ENCODE measurements at regions not wholly inside any gene's neighbourhood (a gene's known extent, or its start where the extent isn't known, plus 50 kb on each side); places are given as distances from the start of the nearest gene placed in this dataset.

DNA sequence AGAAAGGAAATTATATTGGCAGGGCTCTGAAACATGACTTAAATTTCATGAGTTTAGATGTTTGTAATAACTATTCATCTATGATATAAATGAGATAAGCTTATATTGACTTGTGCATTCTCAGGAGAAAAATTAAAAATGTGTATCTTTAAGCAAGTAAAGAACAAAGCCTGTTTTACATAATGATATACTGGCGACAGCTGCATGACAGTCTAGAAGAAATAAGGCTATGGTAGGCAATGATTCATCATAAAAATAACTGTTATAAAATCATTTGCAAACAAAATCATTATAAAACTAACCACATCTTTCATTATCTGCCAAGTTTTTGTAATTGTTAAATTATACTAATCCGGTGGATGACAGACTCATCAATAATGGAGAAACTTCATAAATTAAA lies 188.1 kb downstream of the ADAM29 start:
- intact Hi-C loops (cut with micrococcal nuclease): no loop called here

GRCh38 chr4:175109933-175110332 lies 191.8 kb downstream of the ADAM29 start:
- intact Hi-C loops (cut with micrococcal nuclease): no loop called here
- DNase-seq (no peak), ATAC-seq (no peak)

More for the DNA sequence above, 188.1 kb downstream of the ADAM29 start:
- no peak for ATAC-seq
- DNase-seq: no peak

- intact Hi-C loops (cut with micrococcal nuclease): no loop called here
- DNase-seq: no peak
- ATAC-seq: no peak
These were observed 207.4 kb downstream of the ADAM29 start for GRCh38 chr4:175125410-175126068.

GRCh38 chr4:175127314-175127713 lies 209.2 kb downstream of the ADAM29 start:
- DNase-seq: no peak
- intact Hi-C loops (cut with micrococcal nuclease): no loop called here
- no peak for ATAC-seq

- intact Hi-C loops (cut with micrococcal nuclease): no loop called here
- DNase-seq (no peak), ATAC-seq (no peak)
These were observed 211.6 kb downstream of the ADAM29 start for GRCh38 chr4:175129797-175130196.

- no peak for DNase-seq
- intact Hi-C loops (cut with micrococcal nuclease): no loop called here
- ATAC-seq: no peak
These were observed 221.0 kb downstream of the ADAM29 start for GRCh38 chr4:175139205-175139604.

- no peak for DNase-seq
- ATAC-seq: no peak
- intact Hi-C loops (cut with micrococcal nuclease): no loop called here
These were observed 225.0 kb downstream of the ADAM29 start for GRCh38 chr4:175143116-175143515.

DNA sequence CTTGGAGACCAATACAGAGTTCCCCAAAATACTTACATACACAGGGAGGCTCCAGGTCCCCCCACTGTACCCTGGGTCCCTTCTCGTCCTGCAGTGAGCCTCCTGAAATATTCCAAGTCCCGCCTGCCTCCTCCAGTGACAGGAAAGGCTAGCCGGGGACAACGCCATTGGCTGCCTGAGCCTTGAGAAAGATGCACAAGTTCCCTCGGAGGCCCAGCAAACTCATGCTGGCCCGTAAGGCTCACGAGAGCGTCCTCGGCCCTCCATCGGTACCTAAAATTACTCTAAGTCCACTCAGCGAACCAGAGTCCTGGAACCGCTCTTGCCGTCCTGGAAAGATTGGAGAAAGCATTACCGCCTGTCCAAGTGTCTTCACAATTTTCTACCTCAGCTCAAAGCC lies 228.6 kb downstream of the ADAM29 start:
- intact Hi-C loops (cut with micrococcal nuclease): no loop called here
- ATAC-seq: no peak

GRCh38 chr4:175147233-175147632 lies 229.1 kb downstream of the ADAM29 start:
- no peak for ATAC-seq
- intact Hi-C loops (cut with micrococcal nuclease): no loop called here

More for the DNA sequence above, 228.6 kb downstream of the ADAM29 start:
- DNase-seq: no peak

GRCh38 chr4:175166020-175166419 lies 247.9 kb downstream of the ADAM29 start:
- ATAC-seq (no peak), DNase-seq (no peak)
- intact Hi-C loops (cut with micrococcal nuclease): no loop called here

More at GRCh38 chr4:175147233-175147632, 229.1 kb downstream of the ADAM29 start:
- no peak for DNase-seq

DNA sequence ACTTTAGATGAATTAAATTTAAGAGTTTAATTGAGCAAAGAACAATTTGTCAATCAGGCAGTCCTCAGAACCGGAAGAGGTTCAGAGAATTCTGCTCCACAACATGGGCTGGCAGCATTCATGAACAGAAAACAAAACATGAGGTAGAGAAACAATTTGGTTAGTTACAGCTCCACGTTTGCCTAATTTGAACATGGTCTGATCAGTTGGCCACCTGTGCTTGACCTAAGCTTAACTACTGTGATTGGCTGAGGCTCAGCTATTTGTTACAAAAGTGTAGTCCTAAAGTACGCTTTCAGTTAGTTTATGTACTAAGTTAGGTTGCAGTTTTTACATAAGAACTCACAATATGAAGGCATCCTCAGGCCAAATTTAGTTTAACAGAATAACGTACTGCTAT lies 258.6 kb downstream of the ADAM29 start:
- ATAC-seq: no peak
- intact Hi-C loops (cut with micrococcal nuclease): no loop called here
- DNase-seq: no peak

DNA sequence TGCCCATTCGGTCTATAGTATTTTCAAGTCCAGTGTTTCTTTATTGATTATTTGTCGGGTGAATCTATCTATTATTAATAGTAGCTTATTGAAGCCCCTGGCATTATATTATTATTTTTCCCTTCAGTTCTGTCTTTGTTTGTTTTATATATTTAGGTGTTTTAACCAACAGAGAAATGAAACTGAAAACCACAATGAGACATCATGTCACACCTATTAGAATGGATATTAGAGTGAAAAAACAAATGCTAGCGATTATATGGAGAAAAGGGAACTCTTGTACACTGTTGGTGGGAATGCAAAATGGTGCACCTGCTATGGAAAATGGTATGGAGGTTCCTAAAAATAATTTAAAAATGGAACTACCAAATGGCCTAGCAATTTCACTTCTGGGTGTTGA lies 272.5 kb downstream of the ADAM29 start:
- DNase-seq (no peak), ATAC-seq (no peak)
- intact Hi-C loops (cut with micrococcal nuclease): no loop called here

- ATAC-seq: no peak
- no peak for DNase-seq
- intact Hi-C loops (cut with micrococcal nuclease): no loop called here
These were observed 279.9 kb downstream of the ADAM29 start for GRCh38 chr4:175198056-175198455.

- ATAC-seq: no peak
- DNase-seq: no peak
- intact Hi-C loops (cut with micrococcal nuclease): no loop called here
These were observed 297.1 kb downstream of the ADAM29 start for GRCh38 chr4:175215208-175215607.

DNA sequence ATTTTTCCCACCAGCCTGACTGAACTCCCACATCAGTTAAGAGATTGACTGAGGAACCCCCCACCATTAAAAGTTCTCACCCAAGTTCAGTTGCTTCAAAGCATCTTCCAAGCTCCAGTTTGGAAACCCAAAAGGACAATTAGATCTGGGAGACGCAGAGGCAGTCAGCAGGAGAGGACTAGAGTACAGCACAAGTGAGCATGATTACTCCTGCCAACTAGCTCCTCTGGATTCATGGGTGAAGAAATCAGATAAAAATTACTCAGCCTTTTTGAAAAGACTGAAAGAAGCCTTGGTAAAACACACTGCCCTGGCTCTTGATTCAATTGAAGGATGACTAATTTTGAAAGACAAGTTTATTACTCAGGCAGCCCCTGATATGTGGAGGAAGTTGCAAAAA lies 297.5 kb downstream of the ADAM29 start:
- ATAC-seq (no peak), DNase-seq (no peak)
- intact Hi-C loops (cut with micrococcal nuclease): no loop called here

DNA sequence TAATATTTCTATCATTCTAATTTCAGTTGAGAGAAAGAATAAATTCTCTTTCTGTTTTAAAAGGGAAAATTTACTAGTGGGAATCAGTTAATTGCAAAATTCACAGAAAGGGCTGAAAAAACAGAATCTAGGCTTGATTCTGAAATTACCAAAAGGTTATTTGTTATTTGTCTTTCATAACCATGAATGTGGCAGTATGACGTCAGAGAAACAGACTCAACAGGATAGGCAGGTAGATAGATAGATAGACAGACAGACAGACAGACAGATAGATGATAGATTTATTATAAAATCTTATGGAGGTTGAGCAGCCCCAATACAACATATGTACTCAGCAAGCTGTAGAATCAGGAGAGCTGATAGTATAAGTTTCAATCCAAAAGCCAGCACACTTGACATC lies 311.0 kb downstream of the ADAM29 start:
- no peak for ATAC-seq
- no peak for DNase-seq
- intact Hi-C loops (cut with micrococcal nuclease): no loop called here

- DNase-seq: no peak
- no peak for ATAC-seq
- intact Hi-C loops (cut with micrococcal nuclease): no loop called here
These were observed 316.0 kb downstream of the ADAM29 start for GRCh38 chr4:175234162-175234561.

DNA sequence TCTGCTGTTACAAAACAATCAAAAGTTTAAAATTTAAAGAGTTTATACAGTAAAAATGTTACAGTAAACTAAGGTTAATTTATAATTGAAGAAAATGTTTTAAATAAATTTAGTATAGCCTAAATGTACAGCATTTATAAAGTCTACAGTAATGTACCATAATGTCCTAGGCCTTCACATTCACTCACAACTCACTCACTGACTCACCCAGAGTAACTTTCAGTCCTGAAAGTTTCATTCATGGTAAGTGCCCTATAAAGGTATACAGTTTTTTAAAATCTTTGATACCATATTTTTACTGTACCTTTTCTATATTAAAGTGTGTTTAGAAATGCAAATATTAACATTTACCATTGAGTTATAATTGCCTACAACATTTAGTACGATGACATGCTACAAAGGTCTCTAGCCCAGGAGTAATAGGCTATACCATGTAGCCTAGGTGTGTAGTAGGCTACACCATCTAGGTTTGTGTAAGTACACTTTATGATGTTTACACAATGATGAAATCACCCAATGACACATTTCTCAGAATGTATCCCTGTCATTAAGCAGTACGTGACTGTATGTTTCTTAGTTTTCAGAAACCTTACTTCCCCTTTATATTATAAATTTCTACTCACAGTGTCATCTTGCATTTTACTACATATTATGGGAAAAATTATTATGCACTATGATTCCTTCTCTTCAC lies 320.8 kb downstream of the ADAM29 start:
- DNase-seq (no peak), ATAC-seq (no peak)
- intact Hi-C loops (cut with micrococcal nuclease): no loop called here

DNA sequence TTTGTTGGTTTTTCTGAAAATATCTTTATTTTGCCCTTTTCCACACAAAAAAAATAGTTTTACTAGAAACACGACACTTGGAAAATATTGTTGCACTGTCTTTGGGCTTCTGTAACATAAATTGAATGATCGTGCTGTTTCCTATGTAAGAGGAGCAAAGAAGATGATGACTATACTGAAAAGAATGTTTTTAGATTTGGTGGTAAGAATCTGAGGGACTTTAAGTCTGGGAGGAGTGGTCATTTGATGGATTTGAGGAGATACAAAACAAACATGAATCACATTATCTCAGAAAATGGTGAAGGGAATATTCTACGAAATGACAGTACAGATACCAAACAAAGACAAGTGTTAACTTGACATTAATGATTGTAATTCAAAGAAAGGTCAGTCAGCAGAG lies 328.8 kb downstream of the ADAM29 start:
- intact Hi-C loops (cut with micrococcal nuclease): no loop called here
- ATAC-seq: no peak
- DNase-seq: no peak

DNA sequence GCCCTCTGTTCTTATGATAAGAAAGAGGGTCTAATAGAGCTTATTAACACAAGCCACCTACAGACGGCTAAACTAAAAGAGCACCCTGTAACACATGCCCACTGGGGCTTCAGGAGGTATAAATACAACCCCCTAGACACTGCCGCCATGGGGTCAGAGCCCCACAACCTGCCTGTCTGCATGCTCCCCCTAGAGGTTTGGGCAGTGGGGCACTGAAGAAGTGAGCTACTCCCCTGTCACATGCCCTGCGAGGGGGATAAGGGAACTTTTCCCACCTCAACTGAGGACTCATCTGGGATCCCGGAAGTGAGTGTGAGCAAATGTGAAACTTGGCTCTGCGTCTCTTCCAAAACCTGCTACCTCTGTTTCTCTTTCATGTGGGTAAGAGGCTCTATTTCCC lies 334.5 kb downstream of the ADAM29 start:
- no peak for ATAC-seq
- DNase-seq: no peak
- intact Hi-C loops (cut with micrococcal nuclease): no loop called here
